ENCODE measurements at regions not wholly inside any gene's neighbourhood (a gene's known extent, or its start where the extent isn't known, plus 50 kb on each side); places are given as distances from the start of the nearest gene placed in this dataset.

GRCh38 chr5:68805444-68805843, 288.4 kb upstream of the SLC30A5 start:
- no peak overlapping the region for H3K4me3 ChIP-seq
- H4K20me1 ChIP-seq, result no peaks in the 10 kb centered on the region
- no peak for TF ChIP-seq Cebpa-rat (IDR thresholded peaks at IDR 0.05)
- H3K9ac ChIP-seq, result no peak overlapping the region
- H3K27me3 ChIP-seq, result no peaks in the 10 kb centered on the region
- no peaks in the 10 kb centered on the region for H3K9me3 ChIP-seq
- H3K27ac ChIP-seq, result no peak overlapping the region
- no peaks in the 10 kb centered on the region for H3K36me3 ChIP-seq
- no peak overlapping the region for H3K4me2 ChIP-seq
- no peaks in the 10 kb centered on the region for H3K4me1 ChIP-seq

DNA sequence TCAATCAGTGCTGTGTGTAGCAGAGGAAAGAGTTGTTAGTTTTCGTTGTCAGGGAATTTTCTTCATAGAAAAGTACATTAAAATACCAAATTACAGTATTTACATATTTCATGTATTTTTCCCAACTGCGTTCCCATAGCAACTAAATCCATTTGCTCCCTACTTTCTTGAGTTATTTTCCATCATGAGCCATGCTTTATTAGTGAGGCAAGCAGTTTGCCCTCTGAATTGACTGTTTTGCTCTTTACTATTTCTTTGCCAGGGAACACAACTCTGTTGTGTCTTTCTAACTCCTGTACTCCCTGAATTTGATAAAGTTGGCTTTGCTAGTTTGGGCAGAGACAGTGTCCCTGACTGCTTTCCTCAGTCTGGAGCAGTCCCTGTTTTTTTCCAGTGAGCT, 276.2 kb upstream of the SLC30A5 start:
- Histone ChIP-seq H3K27ac (no peak overlapping the region), H3K9ac (no peak overlapping the region)
- no peak for TF ChIP-seq Cebpa-rat (IDR thresholded peaks at IDR 0.05)

DNA sequence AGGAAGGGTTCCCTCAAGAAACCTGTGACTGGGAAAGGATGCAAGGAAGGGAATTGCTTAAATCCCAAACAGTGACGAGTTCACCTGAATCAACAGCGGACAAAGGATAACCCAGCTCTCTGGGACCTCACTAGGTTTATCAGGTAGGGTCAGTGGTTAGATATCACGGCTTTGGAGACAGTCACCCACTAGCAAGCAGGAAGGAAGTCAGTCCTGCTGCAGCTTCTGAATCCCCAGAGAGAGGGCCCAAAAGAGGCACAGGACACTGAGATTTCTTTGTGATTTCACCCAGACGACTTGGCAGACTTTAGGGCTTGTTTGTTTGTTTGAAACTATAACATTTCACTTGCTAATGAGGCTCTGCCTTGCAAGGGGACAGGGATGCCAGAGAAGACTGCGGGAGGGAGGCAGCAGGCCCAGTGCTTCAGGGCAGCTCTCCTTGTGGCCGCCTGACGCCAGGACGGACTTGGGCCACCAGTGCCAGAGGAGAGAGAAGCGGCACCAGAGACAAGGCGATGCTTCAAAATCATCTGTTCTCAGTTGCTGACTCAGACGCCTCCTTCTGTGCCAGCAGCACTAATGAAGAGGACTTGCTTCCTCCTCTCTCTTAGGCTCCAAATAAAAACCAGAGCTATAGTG, 275.6 kb upstream of the SLC30A5 start:
- Histone ChIP-seq H3K9ac (no peak overlapping the region; the same call in 1 of the 2 replicates), H3K36me3 (no peaks in the 10 kb centered on the region), H3K4me3 (no peak overlapping the region), H3K27me3 (no peaks in the 10 kb centered on the region), H3K4me1 (peaks cover 10% of the 10 kb centered on the region), H3K9me3 (no peaks in the 10 kb centered on the region), H3K4me2 (peak overlapping the region; percentile 48), H3K27ac (no peak overlapping the region), H4K20me1 (no peaks in the 10 kb centered on the region)
- TF ChIP-seq Cebpa-rat (IDR thresholded peaks at IDR 0.05), result no peak

More for the DNA sequence above, 276.2 kb upstream of the SLC30A5 start:
- peaks cover 10% of the 10 kb centered on the region for H3K4me1 ChIP-seq
- H3K9me3 ChIP-seq, result no peaks in the 10 kb centered on the region
- H3K4me3 ChIP-seq, result no peak overlapping the region
- H3K36me3 ChIP-seq, result no peaks in the 10 kb centered on the region
- no peak overlapping the region for H3K4me2 ChIP-seq
- no peaks in the 10 kb centered on the region for H3K27me3 ChIP-seq
- no peaks in the 10 kb centered on the region for H4K20me1 ChIP-seq

DNA sequence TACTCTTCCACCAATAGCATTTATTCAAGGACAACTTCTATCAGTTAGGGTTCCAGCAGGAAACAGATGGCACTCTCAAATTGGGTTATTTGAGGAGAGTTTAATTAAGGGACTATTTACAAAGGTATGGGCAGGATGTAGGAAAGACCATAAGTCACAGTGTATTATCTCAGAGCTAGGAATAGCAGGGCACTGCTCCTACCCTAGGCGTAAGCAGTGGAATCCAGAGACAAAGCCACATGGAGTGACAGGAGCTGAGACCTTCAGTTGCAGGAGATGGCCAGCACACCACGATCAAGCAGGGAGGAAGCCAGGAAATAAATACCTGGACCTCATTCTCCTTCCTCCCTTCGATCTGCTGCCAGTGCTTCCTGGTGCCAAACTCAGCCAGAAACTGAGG, 274.9 kb upstream of the SLC30A5 start:
- Histone ChIP-seq H3K9ac (no peak overlapping the region), H3K9me3 (no peaks in the 10 kb centered on the region), H3K4me2 (peak overlapping the region; percentile 48; the same call in 1 of the 2 replicates), H3K27me3 (no peaks in the 10 kb centered on the region), H3K27ac (no peak overlapping the region), H4K20me1 (no peaks in the 10 kb centered on the region), H3K4me1 (peaks cover 10% of the 10 kb centered on the region), H3K36me3 (no peaks in the 10 kb centered on the region), H3K4me3 (no peak overlapping the region)
- no peak for TF ChIP-seq Cebpa-rat (IDR thresholded peaks at IDR 0.05)

- Histone ChIP-seq H3K36me3 (no peaks in the 10 kb centered on the region), H3K4me2 (no peak overlapping the region), H4K20me1 (no peaks in the 10 kb centered on the region), H3K9ac (no peak overlapping the region), H3K27ac (no peak overlapping the region), H3K4me1 (peaks cover 10% of the 10 kb centered on the region), H3K9me3 (no peaks in the 10 kb centered on the region), H3K27me3 (no peaks in the 10 kb centered on the region), H3K4me3 (no peak overlapping the region)
- TF ChIP-seq Cebpa-rat (IDR thresholded peaks at IDR 0.05), result no peak
Measured at GRCh38 chr5:68821056-68821455, 272.8 kb upstream of the SLC30A5 start.

DNA sequence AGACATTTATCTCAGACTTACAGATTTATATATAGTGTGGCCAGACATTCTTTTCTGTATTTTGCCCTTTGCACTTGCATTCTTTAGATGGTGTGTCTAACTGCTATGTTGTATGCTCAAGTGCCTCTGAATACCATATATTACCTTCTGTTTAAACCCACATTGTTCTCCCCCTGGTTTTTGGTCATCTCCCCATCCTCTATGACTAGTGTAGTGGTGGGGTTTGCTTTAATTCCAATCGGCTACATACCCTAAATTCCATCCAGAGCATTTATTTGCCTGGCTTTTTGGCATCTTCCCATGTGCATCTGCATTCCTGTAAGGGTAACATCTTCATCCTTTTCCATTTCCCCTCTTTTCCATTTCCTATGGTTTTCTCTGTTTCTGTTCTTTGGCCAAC, 271.0 kb upstream of the SLC30A5 start:
- Histone ChIP-seq H3K9ac (no peak overlapping the region), H3K4me3 (no peak overlapping the region), H3K9me3 (no peaks in the 10 kb centered on the region), H3K36me3 (no peaks in the 10 kb centered on the region), H3K27me3 (no peaks in the 10 kb centered on the region), H3K4me2 (no peak overlapping the region), H3K27ac (no peak overlapping the region), H4K20me1 (no peaks in the 10 kb centered on the region), H3K4me1 (peaks cover 10% of the 10 kb centered on the region)
- no peak for TF ChIP-seq Cebpa-rat (IDR thresholded peaks at IDR 0.05)

- Histone ChIP-seq H3K27ac (no peak overlapping the region), H3K4me1 (peaks cover 6% of the 10 kb centered on the region), H4K20me1 (no peaks in the 10 kb centered on the region), H3K9ac (no peak overlapping the region), H3K27me3 (no peaks in the 10 kb centered on the region), H3K36me3 (no peaks in the 10 kb centered on the region), H3K9me3 (no peaks in the 10 kb centered on the region), H3K4me3 (no peak overlapping the region), H3K4me2 (no peak overlapping the region)
- TF ChIP-seq Cebpa-rat (IDR thresholded peaks at IDR 0.05), result no peak
Measured at GRCh38 chr5:68823301-68823700, 270.5 kb upstream of the SLC30A5 start.

GRCh38 chr5:68830377-68830898, 263.4 kb upstream of the SLC30A5 start:
- H4K20me1 ChIP-seq, result no peaks in the 10 kb centered on the region
- no peaks in the 10 kb centered on the region for H3K9me3 ChIP-seq
- no peaks in the 10 kb centered on the region for H3K27me3 ChIP-seq
- TF ChIP-seq Cebpa-rat (IDR thresholded peaks at IDR 0.05), result no peak
- no peak overlapping the region for H3K9ac ChIP-seq
- no peaks in the 10 kb centered on the region for H3K4me1 ChIP-seq
- no peak overlapping the region for H3K4me2 ChIP-seq
- no peak overlapping the region for H3K4me3 ChIP-seq
- no peak overlapping the region for H3K27ac ChIP-seq
- H3K36me3 ChIP-seq, result no peaks in the 10 kb centered on the region

GRCh38 chr5:68834491-68834981, 259.3 kb upstream of the SLC30A5 start:
- no peaks in the 10 kb centered on the region for H3K36me3 ChIP-seq
- H3K27ac ChIP-seq, result no peak overlapping the region
- no peaks in the 10 kb centered on the region for H4K20me1 ChIP-seq
- no peaks in the 10 kb centered on the region for H3K27me3 ChIP-seq
- H3K9me3 ChIP-seq, result no peaks in the 10 kb centered on the region
- no peak overlapping the region for H3K4me3 ChIP-seq
- no peak overlapping the region for H3K4me2 ChIP-seq
- no peak overlapping the region for H3K9ac ChIP-seq
- TF ChIP-seq Cebpa-rat (IDR thresholded peaks at IDR 0.05), result no peak
- H3K4me1 ChIP-seq, result no peaks in the 10 kb centered on the region

DNA sequence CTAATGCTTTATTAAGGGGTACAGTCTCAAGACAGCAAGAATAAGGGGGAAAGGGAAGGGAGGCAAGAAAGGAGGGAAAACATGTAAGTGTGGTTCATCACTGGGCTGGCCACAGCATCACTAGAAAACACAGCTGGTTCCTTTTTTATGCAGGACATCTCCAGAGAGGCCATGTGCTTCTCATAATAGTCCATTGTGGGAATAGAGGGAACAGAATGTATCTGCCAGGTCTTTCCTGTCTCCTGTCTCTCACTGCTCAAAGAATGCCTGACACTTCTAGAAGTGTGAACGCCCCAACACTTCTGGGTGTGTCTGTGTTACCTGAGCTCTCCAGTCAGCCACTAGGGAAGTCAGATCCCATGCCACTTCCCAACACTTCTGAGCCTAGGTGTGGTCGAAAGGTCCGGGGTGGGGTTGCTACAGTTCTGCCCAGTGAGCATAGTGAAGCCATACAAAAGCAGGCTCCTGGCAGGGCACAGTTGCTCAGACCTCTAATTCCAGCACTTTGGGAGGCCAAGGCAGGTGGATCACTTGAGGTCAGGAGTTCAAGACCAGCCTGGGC, 255.6 kb upstream of the SLC30A5 start:
- no peaks in the 10 kb centered on the region for H3K27me3 ChIP-seq
- H3K4me1 ChIP-seq, result no peaks in the 10 kb centered on the region
- no peaks in the 10 kb centered on the region for H4K20me1 ChIP-seq
- TF ChIP-seq Cebpa-rat (IDR thresholded peaks at IDR 0.05), result no peak
- H3K27ac ChIP-seq, result no peak overlapping the region
- H3K36me3 ChIP-seq, result no peaks in the 10 kb centered on the region
- H3K9me3 ChIP-seq, result no peaks in the 10 kb centered on the region
- H3K9ac ChIP-seq, result no peak overlapping the region
- no peak overlapping the region for H3K4me2 ChIP-seq
- H3K4me3 ChIP-seq, result no peak overlapping the region
